Ovary (tissue), 3 donors: ENCODE measurements at regions not wholly inside any gene's neighbourhood (a gene's known extent, or its start where the extent isn't known, plus 50 kb on each side); places are given as distances from the start of the nearest gene placed in this dataset.

ENCODE experiments used
- POLR2A ChIP-seq: fragments of 450-650 bp; IDR thresholded peaks from one replicate; pipeline ENCODE4 v1.6.1; 2017; ENCODE audit warnings: antibody characterized with exemption, mild to moderate bottlenecking, moderate library complexity
- TF ChIP-seq, protein P1 (sequence below), 3 donors: fragments of 450-650 bp in 2 of 3; fragments of 200-600 bp in 1 of 3; IDR thresholded peaks; one replicate each; pipeline versions ENCODE4 v1.5.1 to v1.8.0; 2016 to 2022; ENCODE audit warnings: antibody characterized with exemption in 3 of 3, mild to moderate bottlenecking in 1 of 3
- donor health status: DM: no; HTN: no; CAD: no.

DNA sequence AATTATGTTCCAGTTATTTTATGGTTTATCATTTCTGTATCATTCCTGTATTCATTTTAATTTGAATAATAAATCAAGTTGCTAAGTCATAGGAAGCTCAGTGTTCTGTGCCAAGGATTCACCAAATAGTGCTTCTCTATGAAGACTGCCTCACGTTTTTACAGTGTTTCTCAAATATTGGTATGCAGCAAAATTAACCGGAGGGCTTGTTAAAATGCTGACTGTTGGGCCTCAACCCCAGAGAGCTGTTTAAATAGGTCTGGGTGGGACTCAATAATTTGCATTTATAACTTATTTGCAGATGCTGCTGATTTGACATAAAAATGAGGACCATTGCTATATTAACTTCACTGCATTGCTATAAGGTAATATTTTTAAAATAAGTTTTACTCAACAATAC lies 166.7 kb downstream of the TINAG start:
- TF ChIP-seq, protein P1, sequence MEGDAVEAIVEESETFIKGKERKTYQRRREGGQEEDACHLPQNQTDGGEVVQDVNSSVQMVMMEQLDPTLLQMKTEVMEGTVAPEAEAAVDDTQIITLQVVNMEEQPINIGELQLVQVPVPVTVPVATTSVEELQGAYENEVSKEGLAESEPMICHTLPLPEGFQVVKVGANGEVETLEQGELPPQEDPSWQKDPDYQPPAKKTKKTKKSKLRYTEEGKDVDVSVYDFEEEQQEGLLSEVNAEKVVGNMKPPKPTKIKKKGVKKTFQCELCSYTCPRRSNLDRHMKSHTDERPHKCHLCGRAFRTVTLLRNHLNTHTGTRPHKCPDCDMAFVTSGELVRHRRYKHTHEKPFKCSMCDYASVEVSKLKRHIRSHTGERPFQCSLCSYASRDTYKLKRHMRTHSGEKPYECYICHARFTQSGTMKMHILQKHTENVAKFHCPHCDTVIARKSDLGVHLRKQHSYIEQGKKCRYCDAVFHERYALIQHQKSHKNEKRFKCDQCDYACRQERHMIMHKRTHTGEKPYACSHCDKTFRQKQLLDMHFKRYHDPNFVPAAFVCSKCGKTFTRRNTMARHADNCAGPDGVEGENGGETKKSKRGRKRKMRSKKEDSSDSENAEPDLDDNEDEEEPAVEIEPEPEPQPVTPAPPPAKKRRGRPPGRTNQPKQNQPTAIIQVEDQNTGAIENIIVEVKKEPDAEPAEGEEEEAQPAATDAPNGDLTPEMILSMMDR (IDR thresholded peaks at IDR 0.05): no peak
- no peak for TF ChIP-seq POLR2A
